Stomach (tissue), 4 donors: ENCODE measurements at regions not wholly inside any gene's neighbourhood (a gene's known extent, or its start where the extent isn't known, plus 50 kb on each side); places are given as distances from the start of the nearest gene placed in this dataset.

ENCODE experiments used
- CTCF ChIP-seq, 7 experiments: fragments of 450-650 bp in 4 of 7; fragments of 200-600 bp in 3 of 7; sonication (generic) in 3 of 7; IDR thresholded peaks; one replicate each; pipeline ENCODE4 v1.5.1; 2016 to 2019; ENCODE audit warnings: antibody characterized with exemption in 7 of 7, control low read depth in 2 of 7, mild to moderate bottlenecking in 1 of 7
- POLR2A ChIP-seq, 4 donors: fragments of 450-650 bp; IDR thresholded peaks; one replicate each; pipeline ENCODE4 v1.6.1; 2016; ENCODE audit warnings: antibody characterized with exemption in 4 of 4, control low read depth in 2 of 4, mild to moderate bottlenecking in 1 of 4, moderate library complexity in 1 of 4
- POLR2AphosphoS5 ChIP-seq, 3 donors: sonication (generic); formaldehyde crosslinking; IDR thresholded peaks; one replicate each; pipeline ENCODE4 v1.6.1; 2016; ENCODE audit warnings: antibody characterized with exemption in 3 of 3

DNA sequence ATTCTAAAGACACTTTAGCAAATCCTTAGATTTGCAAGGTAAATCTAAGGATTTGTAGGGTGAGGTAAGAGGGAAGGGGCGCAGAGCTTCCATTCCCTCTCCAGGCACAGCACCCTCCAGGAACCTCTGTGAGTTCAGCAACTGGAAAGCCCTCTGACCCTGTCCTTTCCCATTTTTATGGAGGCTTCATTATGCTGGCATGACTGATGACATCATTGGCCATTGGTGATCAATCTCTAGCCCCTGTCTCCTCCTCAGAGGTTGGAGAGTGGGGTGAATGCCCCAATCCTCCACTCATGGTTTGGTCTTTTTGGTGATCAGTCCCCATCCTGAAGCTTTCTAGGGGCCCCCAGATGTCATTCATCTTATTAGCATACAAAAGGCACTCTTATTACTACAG lies 187.8 kb downstream of the TSN start:
- TF ChIP-seq POLR2AphosphoS5 (IDR thresholded peaks at IDR 0.05) (no peak), POLR2A (IDR thresholded peaks at IDR 0.05) (no peak), CTCF (IDR thresholded peaks at IDR 0.05) (no peak)
